ENCODE measurements at regions not wholly inside any gene's neighbourhood (a gene's known extent, or its start where the extent isn't known, plus 50 kb on each side); places are given as distances from the start of the nearest gene placed in this dataset.

DNA sequence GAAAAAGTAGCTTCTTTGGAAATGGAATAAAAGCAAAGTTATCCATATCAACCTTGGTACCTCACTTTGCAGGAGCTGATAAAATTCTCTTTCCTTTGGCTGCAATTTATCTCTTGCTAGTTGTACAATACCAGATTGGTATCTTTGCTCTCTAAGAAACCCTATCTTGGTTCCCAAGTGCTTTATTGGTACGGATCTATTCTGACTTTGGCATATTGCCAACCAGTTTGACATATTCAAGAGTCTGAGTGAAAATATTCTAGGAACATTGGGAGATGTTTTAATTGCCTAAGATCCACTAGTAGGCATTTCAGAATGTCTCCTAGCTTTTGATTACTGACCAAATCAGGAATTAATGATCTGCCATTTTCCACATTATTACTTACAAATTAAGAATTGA lies 167.2 kb upstream of the ATP2B1 start:
- TF ChIP-seq, protein P1, sequence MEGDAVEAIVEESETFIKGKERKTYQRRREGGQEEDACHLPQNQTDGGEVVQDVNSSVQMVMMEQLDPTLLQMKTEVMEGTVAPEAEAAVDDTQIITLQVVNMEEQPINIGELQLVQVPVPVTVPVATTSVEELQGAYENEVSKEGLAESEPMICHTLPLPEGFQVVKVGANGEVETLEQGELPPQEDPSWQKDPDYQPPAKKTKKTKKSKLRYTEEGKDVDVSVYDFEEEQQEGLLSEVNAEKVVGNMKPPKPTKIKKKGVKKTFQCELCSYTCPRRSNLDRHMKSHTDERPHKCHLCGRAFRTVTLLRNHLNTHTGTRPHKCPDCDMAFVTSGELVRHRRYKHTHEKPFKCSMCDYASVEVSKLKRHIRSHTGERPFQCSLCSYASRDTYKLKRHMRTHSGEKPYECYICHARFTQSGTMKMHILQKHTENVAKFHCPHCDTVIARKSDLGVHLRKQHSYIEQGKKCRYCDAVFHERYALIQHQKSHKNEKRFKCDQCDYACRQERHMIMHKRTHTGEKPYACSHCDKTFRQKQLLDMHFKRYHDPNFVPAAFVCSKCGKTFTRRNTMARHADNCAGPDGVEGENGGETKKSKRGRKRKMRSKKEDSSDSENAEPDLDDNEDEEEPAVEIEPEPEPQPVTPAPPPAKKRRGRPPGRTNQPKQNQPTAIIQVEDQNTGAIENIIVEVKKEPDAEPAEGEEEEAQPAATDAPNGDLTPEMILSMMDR (IDR thresholded peaks at IDR 0.05): no peak
- no peak for TF ChIP-seq POLR2A (IDR thresholded peaks at IDR 0.05)
